HTR-8/SVneo (cell line): ENCODE measurements at regions not wholly inside any gene's neighbourhood (a gene's known extent, or its start where the extent isn't known, plus 50 kb on each side); places are given as distances from the start of the nearest gene placed in this dataset.

Experiments
- DNase-seq: peaks from one replicate; pipeline ENCODE4 v3.0.0; 2011; ENCODE audit warnings: low spot score, mixed read lengths; ENCODE audit not compliant: insufficient read length
- FAIRE-seq: peaks from 2 replicates; lab custom pipeline; 2011; peaks lifted over from hg19 to GRCh38; lab: Jason Lieb, UNC

- FAIRE-seq (peak; percentile 82), DNase-seq (no peak)
Measured at GRCh38 chr20:62544505-62545055, 68.8 kb upstream of the GATA5 start.

- FAIRE-seq (no peak), DNase-seq (no peak)
Measured at GRCh38 chr20:62545271-62545670, 69.5 kb upstream of the GATA5 start.

- FAIRE-seq (no peak), DNase-seq (no peak)
Measured at GRCh38 chr20:62545901-62546525, 70.2 kb upstream of the GATA5 start.

DNA sequence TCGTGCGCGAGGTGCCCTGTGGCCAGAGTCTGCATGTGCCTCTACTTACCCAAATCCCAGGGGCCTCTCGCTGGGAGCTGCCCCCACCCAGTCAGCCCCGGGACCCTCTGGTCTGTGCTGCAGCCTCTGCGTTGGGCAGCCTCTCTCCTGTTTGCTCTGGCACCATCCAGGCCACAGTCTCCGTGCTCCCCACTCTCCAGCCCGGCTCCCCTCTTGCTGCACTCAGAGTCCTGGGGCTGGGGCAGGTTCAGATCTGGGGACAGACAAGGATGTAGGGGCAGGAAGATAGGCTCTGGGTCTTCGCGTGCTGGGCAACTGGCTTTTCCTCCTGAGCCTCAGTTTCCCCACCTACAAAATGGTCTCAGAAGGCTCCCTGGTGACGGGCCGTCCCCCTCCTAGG is 70.8 kb upstream of the GATA5 start:
- DNase-seq: no peak
- FAIRE-seq: peak; percentile 79

DNA sequence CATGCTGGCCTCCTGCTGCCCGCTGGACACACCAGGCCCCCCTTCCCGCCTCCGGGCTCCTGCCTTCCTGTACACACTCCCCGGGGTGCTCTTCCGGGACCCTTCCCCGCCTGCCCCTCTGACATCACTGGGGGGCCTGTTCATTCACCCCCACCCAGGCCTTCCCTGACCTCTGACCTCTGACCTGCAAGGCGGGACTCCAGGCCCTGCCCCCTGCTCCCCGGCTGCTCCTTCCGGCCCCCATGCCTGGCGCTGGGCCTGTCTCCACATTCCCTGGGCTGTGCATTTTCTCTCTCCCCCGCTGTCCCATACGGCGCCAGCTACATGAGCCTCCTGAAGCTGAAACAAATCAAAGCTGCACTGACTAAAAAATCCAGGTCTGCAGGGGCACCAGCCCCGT is 71.6 kb upstream of the GATA5 start:
- FAIRE-seq (no peak), DNase-seq (no peak)

DNA sequence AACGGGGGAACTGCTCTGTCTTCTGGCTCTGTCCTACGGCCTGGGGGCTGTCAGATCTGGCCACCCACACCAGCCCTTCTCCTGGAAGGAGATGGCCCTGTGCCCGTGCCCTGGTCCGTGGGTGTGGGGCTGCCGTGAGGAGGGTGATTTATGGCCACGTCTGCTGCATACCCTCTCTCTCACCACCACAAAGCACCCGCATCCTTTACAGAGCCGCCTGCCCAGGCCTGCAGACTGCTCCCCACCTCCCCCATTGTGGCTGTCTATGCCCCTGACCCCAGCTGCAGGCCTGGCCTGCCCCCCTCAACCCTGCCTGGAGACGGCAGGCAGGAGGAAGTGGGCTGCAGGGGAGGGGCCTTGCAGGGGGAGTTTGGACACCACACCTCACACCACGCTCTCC is 72.7 kb upstream of the GATA5 start:
- no peak for DNase-seq
- peak; percentile 59 for FAIRE-seq

GRCh38 chr20:62549029-62549428 is 73.2 kb upstream of the GATA5 start:
- FAIRE-seq: peak; percentile 86
- no peak for DNase-seq

GRCh38 chr20:62549499-62550086 is 73.8 kb upstream of the GATA5 start:
- peak; percentile 62 for FAIRE-seq
- no peak for DNase-seq

DNA sequence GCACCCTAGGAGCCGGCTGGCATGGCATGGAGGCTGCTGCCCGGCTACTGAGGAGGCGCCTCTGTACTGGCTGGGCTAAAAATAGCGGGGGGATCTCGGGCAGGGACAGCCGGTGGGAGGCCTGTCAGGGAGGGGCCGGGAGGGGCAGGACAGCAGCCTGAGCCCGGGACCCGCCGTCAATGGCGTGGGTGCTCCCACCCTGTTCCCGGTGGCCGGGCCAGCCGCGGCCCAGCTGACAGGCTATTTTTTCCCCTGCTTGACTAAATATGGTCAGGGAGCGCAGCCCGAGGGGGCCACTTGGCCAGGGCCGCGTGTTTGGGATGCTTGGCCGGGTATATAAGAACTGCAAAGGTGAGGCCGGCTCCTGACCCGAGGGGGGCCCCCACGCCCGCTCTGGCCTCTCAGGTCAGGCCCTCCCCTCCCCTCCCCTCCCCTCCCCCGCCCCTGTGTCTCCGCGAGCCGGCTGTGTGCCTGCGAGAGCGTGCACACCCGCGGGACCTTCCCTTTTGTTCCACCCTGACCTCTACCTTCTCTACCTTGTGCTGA is 74.4 kb upstream of the GATA5 start:
- FAIRE-seq (peak; percentile 31), DNase-seq (no peak)

GRCh38 chr20:62551407-62552323 is 75.9 kb upstream of the GATA5 start:
- FAIRE-seq: peak; percentile 16
- no peak for DNase-seq

DNA sequence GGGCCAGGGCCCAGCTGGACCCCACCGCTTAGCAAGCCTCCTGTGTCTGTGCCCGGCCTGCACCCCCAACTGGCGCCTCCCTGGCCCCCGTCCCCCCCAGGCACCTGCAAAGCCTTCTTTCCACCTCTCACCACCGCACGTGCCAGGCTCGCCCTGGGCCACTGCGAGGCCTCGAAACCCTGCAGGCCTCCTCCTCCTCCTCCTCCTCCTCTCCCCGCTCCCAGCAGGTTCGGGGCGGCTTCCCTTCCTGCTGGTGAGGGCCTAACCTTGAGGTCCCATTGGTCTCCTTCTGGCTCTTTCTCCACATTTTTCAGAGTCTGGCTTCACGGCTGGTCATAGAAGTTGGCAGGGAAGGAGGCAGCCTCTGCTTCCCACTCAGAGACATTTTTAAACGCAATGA is 76.8 kb upstream of the GATA5 start:
- FAIRE-seq (no peak), DNase-seq (no peak)

GRCh38 chr20:62553136-62553837 is 77.5 kb upstream of the GATA5 start:
- DNase-seq: no peak
- no peak for FAIRE-seq

DNA sequence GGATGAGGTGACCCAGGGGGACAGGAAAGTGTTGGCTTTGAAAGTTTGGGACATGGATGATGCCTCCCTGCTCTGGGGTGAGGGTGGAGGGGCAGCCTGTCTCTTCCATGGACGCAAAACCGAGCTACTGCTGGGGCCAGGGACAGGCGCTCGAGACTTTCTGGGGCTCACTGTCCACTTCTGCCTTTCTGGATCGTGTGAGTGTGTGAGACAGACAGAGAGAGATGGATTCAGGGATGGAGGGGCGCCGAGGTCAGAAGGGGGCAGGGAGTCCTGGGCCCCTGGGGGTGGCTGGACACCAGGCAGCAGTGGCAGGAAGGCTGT is 78.0 kb upstream of the GATA5 start:
- FAIRE-seq (no peak), DNase-seq (no peak)

GRCh38 chr20:62554214-62554897 is 78.6 kb upstream of the GATA5 start:
- DNase-seq: no peak
- peak; percentile 4 for FAIRE-seq

DNA sequence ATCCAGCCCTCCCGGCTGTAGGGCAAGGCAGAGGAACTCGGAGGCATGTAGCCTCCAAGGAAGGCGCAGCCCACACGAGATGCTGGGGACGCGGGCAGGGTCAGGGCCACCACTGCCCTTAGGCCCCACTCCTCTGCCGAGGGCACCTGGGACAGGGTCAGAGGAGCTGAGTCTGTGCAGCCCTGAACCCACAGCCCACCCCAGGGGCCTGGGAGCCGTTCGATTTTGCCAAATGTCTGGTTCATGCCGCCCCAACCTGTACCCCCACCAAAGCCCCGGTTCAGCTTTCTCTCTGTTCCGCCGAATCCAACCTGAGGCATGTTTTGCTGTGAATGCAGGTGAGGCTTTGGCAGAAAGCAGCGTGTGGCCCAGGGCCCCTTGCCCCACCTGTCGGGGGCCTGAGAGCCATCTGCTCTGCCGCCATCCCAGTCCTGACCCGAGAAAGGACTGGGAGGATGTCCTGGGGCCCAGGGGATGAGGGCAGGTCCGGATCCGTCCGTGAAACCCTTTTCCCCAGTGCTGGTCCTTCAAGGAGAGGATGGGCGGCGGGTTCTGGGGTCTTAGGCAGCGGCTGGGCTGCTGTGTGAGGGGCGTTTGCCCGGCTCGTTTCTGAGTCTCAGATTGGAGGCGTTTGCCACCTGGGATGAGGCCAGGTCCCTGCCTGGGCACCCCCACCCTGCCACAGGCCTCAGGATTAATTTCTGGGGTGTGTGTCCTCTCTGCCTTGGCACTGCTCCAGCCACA is 79.3 kb upstream of the GATA5 start:
- FAIRE-seq: peak; percentile 16
- DNase-seq: no peak

- FAIRE-seq: peak; percentile 42
- no peak for DNase-seq
Measured at GRCh38 chr20:62555642-62556420, 80.0 kb upstream of the GATA5 start.

DNA sequence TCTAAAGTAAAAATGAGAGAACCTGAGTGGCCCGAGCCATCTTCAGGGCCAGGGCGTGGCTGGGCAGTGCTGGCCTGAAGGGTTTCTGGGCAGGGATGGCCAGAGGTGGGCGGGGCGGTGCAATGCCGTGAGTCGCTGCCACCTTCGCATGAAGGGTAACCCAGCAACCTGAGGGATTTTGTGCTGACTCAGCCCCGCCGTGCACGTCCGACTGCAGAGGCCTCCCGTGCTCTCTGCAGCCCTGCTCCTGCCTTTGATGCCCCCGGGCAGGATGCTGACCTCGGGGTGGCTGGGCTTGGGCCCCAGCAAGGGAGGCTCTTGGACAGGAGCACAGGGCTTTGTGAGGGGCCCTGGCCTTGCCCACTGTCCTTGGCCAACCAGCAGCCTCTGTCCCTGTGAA is 81.7 kb upstream of the GATA5 start:
- peak; percentile 99 for FAIRE-seq

GRCh38 chr20:62557999-62558408 is 82.2 kb upstream of the GATA5 start:
- DNase-seq: no peak
- no peak for FAIRE-seq

More for the DNA sequence above, 81.7 kb upstream of the GATA5 start:
- DNase-seq: peak; percentile 94
